HUDEP-2 (cell line): ENCODE measurements at regions not wholly inside any gene's neighbourhood (a gene's known extent, or its start where the extent isn't known, plus 50 kb on each side); places are given as distances from the start of the nearest gene placed in this dataset.

Source experiments
- DNase-seq, 76 experiments: peaks; one replicate each; lab custom pipeline; 2025; ENCODE audit not compliant: unreplicated experiment in 76 of 76; lab: John Stamatoyannopoulos, UW

GRCh38 chr20:3354247-3354646 lies 53.2 kb downstream of the DNAAF9 start:
- DNase-seq, result no peak

- DNase-seq, result no peak
These were observed 53.8 kb downstream of the DNAAF9 start for GRCh38 chr20:3353646-3354045.

- DNase-seq, result peak in 61 of 76 experiments; percentile 4 to 77 (median 37)
These were observed 55.3 kb downstream of the DNAAF9 start for GRCh38 chr20:3352202-3352601.

GRCh38 chr20:3350422-3350821 lies 57.0 kb downstream of the DNAAF9 start:
- no peak for DNase-seq

GRCh38 chr20:3349786-3350185 lies 57.7 kb downstream of the DNAAF9 start:
- DNase-seq, result no peak

GRCh38 chr20:3342766-3343165 lies 64.7 kb downstream of the DNAAF9 start:
- no peak for DNase-seq

- peak in 12 of 76 experiments; percentile 4 to 47 (median 18) for DNase-seq
These were observed 67.0 kb downstream of the DNAAF9 start for GRCh38 chr20:3340443-3340842.

- no peak for DNase-seq
These were observed 67.9 kb downstream of the DNAAF9 start for GRCh38 chr20:3339571-3339970.

GRCh38 chr20:3339076-3339475 lies 68.4 kb downstream of the DNAAF9 start:
- no peak for DNase-seq

- no peak for DNase-seq
These were observed 73.1 kb downstream of the DNAAF9 start for GRCh38 chr20:3334156-3334943.

GRCh38 chr20:3330046-3330741 lies 77.3 kb downstream of the DNAAF9 start:
- no peak for DNase-seq

- no peak for DNase-seq
These were observed 79.0 kb downstream of the DNAAF9 start for GRCh38 chr20:3328501-3328900.

- DNase-seq, result no peak
These were observed 80.5 kb downstream of the DNAAF9 start for GRCh38 chr20:3326779-3327521.

- DNase-seq, result no peak
These were observed 81.6 kb downstream of the DNAAF9 start for GRCh38 chr20:3325864-3326263.

- DNase-seq, result peak in 4 of 76 experiments; percentile 8 to 26 (median 10)
These were observed 84.1 kb downstream of the DNAAF9 start for GRCh38 chr20:3323398-3323797.

GRCh38 chr20:3318226-3318884 lies 79.4 kb upstream of the SLC4A11 start:
- no peak for DNase-seq

- no peak for DNase-seq
These were observed 77.1 kb upstream of the SLC4A11 start for GRCh38 chr20:3316136-3316535.

- DNase-seq, result no peak
These were observed 76.1 kb upstream of the SLC4A11 start for GRCh38 chr20:3315136-3315535.

GRCh38 chr20:3314391-3314790 lies 75.4 kb upstream of the SLC4A11 start:
- no peak for DNase-seq

- no peak for DNase-seq
These were observed 74.7 kb upstream of the SLC4A11 start for GRCh38 chr20:3313683-3314065.
